Karpas-422 (cell line): ENCODE measurements at regions not wholly inside any gene's neighbourhood (a gene's known extent, or its start where the extent isn't known, plus 50 kb on each side); places are given as distances from the start of the nearest gene placed in this dataset.

Experiments
- DNase-seq: peaks from one replicate; pipeline ENCODE4 v3.0.0-alpha.2; 2015
- H2AFZ ChIP-seq: fragments of 200-600 bp; sonication (generic); 2 replicates; pipeline ENCODE4 v1.6.1; 2014; ENCODE audit warnings: antibody characterized with exemption, low read length, mixed read lengths
- H3K27ac ChIP-seq: fragments of 200-600 bp; sonication (generic); 2 replicates; pipeline ENCODE4 v1.5.1; 2014; ENCODE audit warnings: mild to moderate bottlenecking, low read length, moderate library complexity
- H3K27me3 ChIP-seq: fragments of 200-600 bp; sonication (generic); 2 replicates; pipeline ENCODE4 v1.6.1; 2014; ENCODE audit warnings: low read length, mixed read lengths
- H3K36me3 ChIP-seq: fragments of 200-600 bp; sonication (generic); 2 replicates; pipeline ENCODE4 v1.6.1; 2014; ENCODE audit warnings: low read length, mixed read lengths; ENCODE audit not compliant: insufficient read depth
- H3K4me1 ChIP-seq: fragments of 200-600 bp; sonication (generic); 2 replicates; pipeline ENCODE4 v1.6.1; 2014; ENCODE audit warnings: mild to moderate bottlenecking, low read length, mixed read lengths
- H3K4me2 ChIP-seq: fragments of 200-600 bp; sonication (generic); 2 replicates; pipeline ENCODE4 v1.6.1; 2014; ENCODE audit warnings: low read length, low read depth, mild to moderate bottlenecking; ENCODE audit not compliant: poor library complexity, severe bottlenecking
- H3K4me3 ChIP-seq: fragments of 200-600 bp; sonication (generic); 2 replicates; pipeline ENCODE4 v1.5.1; 2014; ENCODE audit warnings: mild to moderate bottlenecking, antibody characterized with exemption, low read length, mixed read lengths
- H3K79me2 ChIP-seq: fragments of 200-600 bp; sonication (generic); 2 replicates; pipeline ENCODE4 v1.6.1; 2014; ENCODE audit warnings: mild to moderate bottlenecking, low read length, mixed read lengths
- H3K9ac ChIP-seq: fragments of 200-600 bp; sonication (generic); 2 replicates; pipeline ENCODE4 v1.6.0; 2014; ENCODE audit warnings: low read length
- H3K9me2 ChIP-seq: fragments of 200-600 bp; sonication (generic), shearing (Covaris generic); replicated peaks from 2 replicates; pipeline ENCODE4 v1.6.0; 2014; ENCODE audit warnings: mild to moderate bottlenecking, low read length, moderate library complexity; ENCODE audit not compliant: insufficient read depth
- H3K9me3 ChIP-seq: fragments of 300-700, 200-600 bp; sonication (generic); 2 replicates; pipeline ENCODE4 v1.6.1; 2014; ENCODE audit warnings: low read length, mixed read lengths
- H4K20me1 ChIP-seq: fragments of 200-600 bp; sonication (generic); 2 replicates; pipeline ENCODE4 v1.6.1; 2014; ENCODE audit warnings: mild to moderate bottlenecking, antibody characterized with exemption, low read length, low read depth; ENCODE audit not compliant: insufficient read depth

GRCh38 chr9:107789001-107789700, 299.6 kb upstream of the KLF4 start:
- H3K4me1 ChIP-seq, result no peaks in the 10 kb centered on the region

DNA sequence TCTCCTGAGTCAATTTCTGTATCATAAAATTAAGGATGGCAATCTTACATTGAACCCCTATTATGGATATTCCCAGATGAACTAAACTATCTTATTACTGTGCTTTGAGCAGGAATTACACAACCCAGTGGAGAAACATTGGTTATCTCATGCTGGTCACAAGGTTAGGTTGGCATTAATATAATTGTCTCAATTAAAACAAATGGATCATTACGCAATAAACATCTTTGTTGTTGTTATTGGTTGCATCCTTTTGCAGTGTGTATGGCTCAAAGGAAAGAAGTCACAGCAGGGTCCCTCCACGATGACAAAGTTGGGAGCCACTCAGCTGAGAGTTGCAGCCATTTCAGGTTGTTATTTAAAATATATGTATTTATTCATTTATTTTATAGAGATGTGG, 297.0 kb upstream of the KLF4 start:
- Histone ChIP-seq H3K4me2 (no peak overlapping the region), H3K4me3 (no peak overlapping the region), H3K9me2 (no peaks in the 10 kb centered on the region), H3K27me3 (no peaks in the 10 kb centered on the region), H3K79me2 (no peaks in the 10 kb centered on the region), H4K20me1 (no peaks in the 10 kb centered on the region), H3K9me3 (no peaks in the 10 kb centered on the region), H2AFZ (no peak overlapping the region), H3K9ac (no peak overlapping the region), H3K27ac (no peak overlapping the region), H3K4me1 (no peaks in the 10 kb centered on the region), H3K36me3 (no peaks in the 10 kb centered on the region)
- DNase-seq, result no peak

More at GRCh38 chr9:107789001-107789700, 299.6 kb upstream of the KLF4 start:
- H3K27ac ChIP-seq, result no peak overlapping the region
- no peak overlapping the region for H3K4me3 ChIP-seq
- H4K20me1 ChIP-seq, result no peaks in the 10 kb centered on the region
- DNase-seq, result no peak
- H3K9me3 ChIP-seq, result no peaks in the 10 kb centered on the region
- H3K9me2 ChIP-seq, result no peaks in the 10 kb centered on the region
- no peaks in the 10 kb centered on the region for H3K36me3 ChIP-seq
- H2AFZ ChIP-seq, result no peak overlapping the region
- no peaks in the 10 kb centered on the region for H3K79me2 ChIP-seq
- H3K27me3 ChIP-seq, result no peaks in the 10 kb centered on the region
- no peak overlapping the region for H3K4me2 ChIP-seq
- H3K9ac ChIP-seq, result no peak overlapping the region

- Histone ChIP-seq H3K4me2 (no peak overlapping the region), H3K27ac (no peak overlapping the region), H3K27me3 (no peaks in the 10 kb centered on the region), H3K9ac (no peak overlapping the region), H3K4me1 (no peaks in the 10 kb centered on the region), H3K36me3 (no peaks in the 10 kb centered on the region), H3K9me2 (no peaks in the 10 kb centered on the region), H3K79me2 (no peaks in the 10 kb centered on the region), H3K9me3 (no peaks in the 10 kb centered on the region), H3K4me3 (no peak overlapping the region), H4K20me1 (no peaks in the 10 kb centered on the region), H2AFZ (no peak overlapping the region)
- DNase-seq, result no peak
Observed at GRCh38 chr9:107784235-107784958, 294.8 kb upstream of the KLF4 start.

DNA sequence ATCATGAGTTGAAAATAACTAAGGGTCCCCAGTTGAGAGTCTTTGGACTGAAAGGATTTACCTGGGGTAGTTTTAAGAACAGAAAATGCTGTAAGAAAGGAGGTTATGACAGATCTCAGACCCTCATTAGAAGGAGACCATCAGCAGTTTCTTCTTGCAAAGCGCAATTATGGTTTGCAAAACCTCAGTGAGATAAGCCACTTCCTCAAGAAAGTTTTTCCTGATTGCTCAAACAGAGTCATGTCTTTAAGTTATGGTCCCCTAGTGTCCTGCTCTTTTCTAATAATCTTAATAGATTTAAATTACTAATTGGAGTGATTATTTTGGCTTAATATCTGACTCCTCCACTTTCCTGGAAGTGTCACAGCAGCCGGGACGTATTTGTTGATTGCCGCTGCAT, 293.2 kb upstream of the KLF4 start:
- Histone ChIP-seq H3K9me2 (no peaks in the 10 kb centered on the region; the same call in 1 of the 2 replicates), H3K9me3 (no peaks in the 10 kb centered on the region), H4K20me1 (no peaks in the 10 kb centered on the region), H3K79me2 (no peaks in the 10 kb centered on the region), H3K27ac (no peak overlapping the region), H3K4me2 (no peak overlapping the region), H3K36me3 (no peaks in the 10 kb centered on the region), H3K27me3 (no peaks in the 10 kb centered on the region), H3K9ac (no peak overlapping the region), H3K4me3 (no peak overlapping the region), H3K4me1 (no peaks in the 10 kb centered on the region), H2AFZ (no peak overlapping the region)
- DNase-seq, result no peak

DNA sequence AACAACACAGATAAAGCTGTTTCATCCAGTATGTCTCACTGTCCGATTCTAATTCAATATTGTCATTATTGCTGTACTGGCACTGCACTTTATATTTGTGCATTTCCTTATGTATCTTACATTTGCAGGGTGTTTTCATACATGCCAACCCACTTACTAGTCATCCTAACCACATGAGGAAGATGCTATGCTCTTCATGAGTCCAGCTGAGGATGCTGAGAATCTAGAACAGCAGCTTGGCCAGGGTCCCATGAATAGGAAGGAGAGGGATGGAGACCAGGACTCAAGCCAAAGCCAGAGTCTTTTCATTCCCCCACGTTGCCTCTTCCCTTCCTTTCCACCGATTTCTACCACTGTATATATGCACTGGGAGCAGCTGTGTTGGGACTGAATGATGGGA, 292.8 kb upstream of the KLF4 start:
- Histone ChIP-seq H3K9me3 (no peaks in the 10 kb centered on the region), H3K27ac (no peak overlapping the region)

DNA sequence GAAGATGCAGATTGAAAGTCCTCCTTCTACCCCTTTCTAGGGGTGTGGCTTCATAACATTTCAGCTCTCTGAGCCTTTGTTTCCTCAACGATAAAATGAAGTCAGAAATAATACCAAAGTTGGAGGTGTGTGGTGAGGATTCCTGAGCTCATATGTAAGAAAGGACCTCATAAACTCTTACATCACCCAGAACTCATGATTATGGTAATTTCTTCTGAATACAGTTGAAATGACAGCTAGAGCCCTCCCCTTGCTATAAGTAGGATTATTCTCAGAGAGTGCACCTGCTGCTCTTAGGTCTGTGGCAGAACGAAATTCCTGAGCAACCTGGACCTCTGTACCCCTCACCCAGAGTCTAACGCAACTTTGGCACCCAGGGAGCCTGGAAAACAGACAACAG, 291.4 kb upstream of the KLF4 start:
- Histone ChIP-seq H3K4me3 (no peak overlapping the region), H3K27me3 (no peaks in the 10 kb centered on the region), H3K9ac (no peak overlapping the region), H3K4me2 (no peak overlapping the region), H3K9me3 (no peaks in the 10 kb centered on the region), H3K27ac (no peak overlapping the region), H3K36me3 (no peaks in the 10 kb centered on the region), H3K79me2 (no peaks in the 10 kb centered on the region), H3K4me1 (no peaks in the 10 kb centered on the region), H4K20me1 (no peaks in the 10 kb centered on the region), H3K9me2 (no peaks in the 10 kb centered on the region; the same call in 1 of the 2 replicates), H2AFZ (no peak overlapping the region)
- no peak for DNase-seq

More for the DNA sequence above, 292.8 kb upstream of the KLF4 start:
- no peaks in the 10 kb centered on the region for H4K20me1 ChIP-seq
- no peaks in the 10 kb centered on the region for H3K36me3 ChIP-seq
- no peak overlapping the region for H3K9ac ChIP-seq
- H3K27me3 ChIP-seq, result no peaks in the 10 kb centered on the region
- no peak overlapping the region for H3K4me3 ChIP-seq
- H3K4me1 ChIP-seq, result no peaks in the 10 kb centered on the region
- no peak for DNase-seq
- no peak overlapping the region for H3K4me2 ChIP-seq
- no peak overlapping the region for H2AFZ ChIP-seq
- no peaks in the 10 kb centered on the region for H3K79me2 ChIP-seq
- H3K9me2 ChIP-seq, result no peaks in the 10 kb centered on the region; the same call in 1 of the 2 replicates

- H3K9ac ChIP-seq, result no peak overlapping the region
- no peaks in the 10 kb centered on the region; the same call in 1 of the 2 replicates for H3K9me2 ChIP-seq
- no peaks in the 10 kb centered on the region for H3K36me3 ChIP-seq
- no peak overlapping the region for H3K27ac ChIP-seq
- no peak overlapping the region for H2AFZ ChIP-seq
- no peak overlapping the region for H3K4me2 ChIP-seq
- H3K4me1 ChIP-seq, result no peaks in the 10 kb centered on the region
- H4K20me1 ChIP-seq, result no peaks in the 10 kb centered on the region
- H3K27me3 ChIP-seq, result no peaks in the 10 kb centered on the region
- H3K79me2 ChIP-seq, result no peaks in the 10 kb centered on the region
- no peak overlapping the region for H3K4me3 ChIP-seq
- no peaks in the 10 kb centered on the region for H3K9me3 ChIP-seq
- DNase-seq, result no peak
Observed at GRCh38 chr9:107779731-107780130, 290.2 kb upstream of the KLF4 start.

DNA sequence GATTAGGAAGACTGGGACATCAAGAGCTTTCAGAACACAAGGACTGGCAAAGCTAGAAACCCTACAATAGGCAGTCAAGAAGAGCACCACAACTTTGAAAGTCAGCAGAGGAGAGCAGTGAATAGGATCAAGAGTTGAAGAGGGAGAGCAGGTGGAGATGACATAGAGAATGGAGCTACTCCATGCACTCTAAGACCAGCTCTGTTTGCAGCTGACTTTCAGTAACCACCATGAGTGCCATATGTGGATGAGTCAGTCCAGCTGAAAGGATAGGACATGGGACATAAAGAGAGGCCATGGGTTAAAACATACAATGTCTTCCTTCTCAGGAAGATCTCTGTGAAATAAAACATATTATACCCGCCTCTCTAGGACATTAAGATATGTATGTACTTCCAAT, 289.1 kb upstream of the KLF4 start:
- no peaks in the 10 kb centered on the region for H3K4me1 ChIP-seq
- no peaks in the 10 kb centered on the region for H3K9me3 ChIP-seq
- no peaks in the 10 kb centered on the region for H3K79me2 ChIP-seq
- no peak overlapping the region for H3K4me3 ChIP-seq
- H2AFZ ChIP-seq, result no peak overlapping the region
- H3K27ac ChIP-seq, result no peak overlapping the region
- H3K27me3 ChIP-seq, result no peaks in the 10 kb centered on the region
- no peak overlapping the region for H3K9ac ChIP-seq
- no peak overlapping the region for H3K4me2 ChIP-seq
- H4K20me1 ChIP-seq, result no peaks in the 10 kb centered on the region
- no peaks in the 10 kb centered on the region; the same call in 1 of the 2 replicates for H3K9me2 ChIP-seq
- H3K36me3 ChIP-seq, result no peaks in the 10 kb centered on the region
- DNase-seq, result no peak
